DOHH2 (cell line): ENCODE measurements at regions not wholly inside any gene's neighbourhood (a gene's known extent, or its start where the extent isn't known, plus 50 kb on each side); places are given as distances from the start of the nearest gene placed in this dataset.

Experiments used
- EZH2phosphoT487 ChIP-seq: fragments of 200-600 bp; sonication (generic); IDR thresholded peaks from 2 replicates; pipeline ENCODE4 v1.6.1; 2017; ENCODE audit warnings: borderline replicate concordance, mild to moderate bottlenecking, antibody characterized with exemption, low read length, moderate library complexity, mixed read lengths
- TF ChIP-seq, protein P1 (sequence below): fragments of 200-600 bp; sonication (generic); IDR thresholded peaks from one replicate; pipeline ENCODE4 v1.5.1; 2014; ENCODE audit warnings: antibody characterized with exemption, mild to moderate bottlenecking, low read depth, low read length; ENCODE audit not compliant: poor library complexity, severe bottlenecking

- TF ChIP-seq, protein P1, sequence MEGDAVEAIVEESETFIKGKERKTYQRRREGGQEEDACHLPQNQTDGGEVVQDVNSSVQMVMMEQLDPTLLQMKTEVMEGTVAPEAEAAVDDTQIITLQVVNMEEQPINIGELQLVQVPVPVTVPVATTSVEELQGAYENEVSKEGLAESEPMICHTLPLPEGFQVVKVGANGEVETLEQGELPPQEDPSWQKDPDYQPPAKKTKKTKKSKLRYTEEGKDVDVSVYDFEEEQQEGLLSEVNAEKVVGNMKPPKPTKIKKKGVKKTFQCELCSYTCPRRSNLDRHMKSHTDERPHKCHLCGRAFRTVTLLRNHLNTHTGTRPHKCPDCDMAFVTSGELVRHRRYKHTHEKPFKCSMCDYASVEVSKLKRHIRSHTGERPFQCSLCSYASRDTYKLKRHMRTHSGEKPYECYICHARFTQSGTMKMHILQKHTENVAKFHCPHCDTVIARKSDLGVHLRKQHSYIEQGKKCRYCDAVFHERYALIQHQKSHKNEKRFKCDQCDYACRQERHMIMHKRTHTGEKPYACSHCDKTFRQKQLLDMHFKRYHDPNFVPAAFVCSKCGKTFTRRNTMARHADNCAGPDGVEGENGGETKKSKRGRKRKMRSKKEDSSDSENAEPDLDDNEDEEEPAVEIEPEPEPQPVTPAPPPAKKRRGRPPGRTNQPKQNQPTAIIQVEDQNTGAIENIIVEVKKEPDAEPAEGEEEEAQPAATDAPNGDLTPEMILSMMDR = no peak
- no peak for TF ChIP-seq EZH2phosphoT487
Observed at GRCh38 chr7:136139417-136139816, 162.3 kb upstream of the MTPN start.
